C1 segment of cervical spinal cord (tissue), 14 donors: ENCODE measurements at regions not wholly inside any gene's neighbourhood (a gene's known extent, or its start where the extent isn't known, plus 50 kb on each side); places are given as distances from the start of the nearest gene placed in this dataset.
"Not testable (repeated sequence)": the region's sequence is repeated elsewhere in the genome, so short reads cannot be mapped to it uniquely, and the experiment has no call there.

Experiments
- DNase-seq, 14 donors: peaks; one replicate each; lab custom pipeline; 2025; lab: John Stamatoyannopoulos, UW

DNA sequence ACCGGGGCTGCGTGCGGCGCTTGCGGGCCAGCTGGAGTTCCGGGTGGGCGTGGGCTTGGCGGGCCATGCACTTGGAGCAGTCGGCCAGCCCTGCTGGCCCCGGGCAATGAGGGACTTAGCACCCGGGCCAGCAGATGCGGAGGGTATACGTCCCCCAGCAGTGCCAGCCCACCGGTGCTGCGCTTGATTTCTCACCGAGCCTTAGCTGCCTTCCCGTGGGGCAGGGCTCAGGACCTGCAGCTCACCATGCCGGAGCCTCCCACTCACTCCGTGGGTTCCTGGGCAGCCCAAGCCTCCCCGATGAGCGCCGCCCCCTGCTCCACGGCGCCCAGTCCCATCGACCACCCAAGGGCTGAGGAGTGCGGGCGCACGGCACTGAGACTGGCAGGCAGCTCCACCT is 51.4 kb upstream of the INPP4B start:
- DNase-seq: not testable (repeated sequence)

DNA sequence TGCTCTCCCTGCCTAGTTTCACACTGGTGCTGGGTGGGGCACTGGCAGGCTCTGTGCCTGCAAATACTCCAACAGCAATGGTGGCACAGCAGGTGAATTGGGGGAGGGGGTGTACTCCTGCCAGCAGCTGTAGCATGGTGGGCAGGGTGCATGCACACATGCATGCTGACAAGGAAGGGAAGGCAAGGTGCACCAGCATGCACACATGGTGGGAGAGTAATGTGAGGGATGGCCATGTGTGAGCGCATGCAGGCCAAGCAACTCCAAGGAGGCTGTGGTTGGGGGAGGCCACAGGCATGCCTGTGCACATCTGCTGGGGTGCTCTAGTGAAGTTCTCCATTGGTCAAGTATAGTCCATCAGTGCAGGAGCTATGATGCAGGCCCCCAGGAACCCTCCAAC is 54.5 kb upstream of the INPP4B start:
- DNase-seq: no peak

DNA sequence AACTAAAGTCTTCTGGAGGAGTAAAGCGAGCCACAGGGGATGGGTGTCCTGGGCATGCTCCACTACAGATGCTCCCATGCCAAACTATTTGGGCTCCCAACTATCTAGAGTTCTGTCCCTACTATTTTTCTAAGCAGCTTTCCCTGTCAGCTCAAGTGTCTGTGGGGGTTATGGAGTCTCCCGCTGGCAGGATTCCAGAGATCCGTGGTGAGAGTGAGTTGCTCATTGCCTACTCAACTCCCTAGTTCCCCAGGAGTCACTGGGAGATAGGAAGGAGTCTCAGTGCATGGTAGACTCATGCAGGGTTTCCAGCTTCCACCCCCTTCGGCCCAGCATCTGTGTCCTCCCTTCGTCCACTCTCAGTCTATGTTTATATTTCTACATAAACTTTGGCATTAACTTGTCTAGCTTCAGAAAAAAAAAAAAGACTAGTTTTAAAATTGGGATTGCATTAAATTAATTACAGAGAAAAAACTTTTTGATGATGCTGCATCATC is 55.1 kb upstream of the INPP4B start:
- DNase-seq: no peak

DNA sequence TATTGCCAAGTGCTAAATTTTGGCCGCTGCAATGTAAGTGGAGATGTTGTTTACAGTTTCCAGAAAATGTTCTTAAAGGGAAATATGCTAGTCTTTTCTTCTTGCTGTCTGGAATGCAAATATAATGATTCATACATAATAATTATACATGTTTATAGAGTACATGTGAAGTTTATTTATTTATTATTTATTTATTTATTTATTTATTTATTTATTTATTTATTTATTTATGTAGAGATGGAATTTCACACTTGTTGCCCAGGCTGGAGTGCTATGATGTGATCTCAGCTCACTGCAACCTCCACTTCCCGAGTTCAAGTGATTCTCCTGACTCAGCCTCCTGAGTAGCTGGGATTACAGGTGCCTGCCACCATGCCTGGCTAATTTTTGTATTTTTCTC is 57.5 kb upstream of the INPP4B start:
- DNase-seq: not testable (repeated sequence)

DNA sequence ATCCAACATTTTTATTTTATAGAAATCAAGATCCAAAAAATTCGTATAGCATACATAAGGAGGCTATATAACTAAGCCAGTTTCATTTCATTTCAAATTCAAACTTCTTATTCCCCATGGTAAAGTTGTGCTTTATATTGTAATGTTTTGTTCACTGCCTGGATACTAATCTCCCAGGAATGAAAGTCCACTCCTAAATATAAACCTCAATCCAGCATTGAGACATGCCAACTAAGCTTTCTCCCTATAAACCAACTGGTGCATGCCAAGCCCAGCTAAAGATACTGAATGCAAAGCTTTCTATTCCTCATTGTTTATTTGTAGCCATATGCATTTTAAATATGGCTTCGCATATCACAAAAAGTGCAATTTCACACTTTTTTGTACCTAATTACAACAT is 63.8 kb upstream of the INPP4B start:
- DNase-seq: no peak

DNA sequence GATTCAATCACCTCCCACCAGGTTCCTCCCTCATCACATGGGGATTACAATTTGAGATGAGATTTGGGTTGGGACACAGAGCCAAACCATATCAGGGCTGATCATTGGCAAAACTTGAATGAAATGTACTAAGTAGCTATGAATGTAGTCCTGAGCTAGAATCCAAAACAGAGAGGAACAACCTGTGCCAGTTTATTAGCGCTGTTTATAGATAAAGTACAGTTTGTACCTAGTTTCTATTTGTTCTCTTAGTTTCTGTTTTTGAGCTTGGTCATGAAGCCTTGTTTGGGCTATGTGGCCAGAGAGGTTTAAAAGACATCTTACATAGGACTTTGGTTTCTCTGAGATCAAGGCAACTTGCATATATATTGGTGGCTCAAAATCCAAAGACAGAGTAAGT is 66.9 kb upstream of the INPP4B start:
- DNase-seq: no peak

DNA sequence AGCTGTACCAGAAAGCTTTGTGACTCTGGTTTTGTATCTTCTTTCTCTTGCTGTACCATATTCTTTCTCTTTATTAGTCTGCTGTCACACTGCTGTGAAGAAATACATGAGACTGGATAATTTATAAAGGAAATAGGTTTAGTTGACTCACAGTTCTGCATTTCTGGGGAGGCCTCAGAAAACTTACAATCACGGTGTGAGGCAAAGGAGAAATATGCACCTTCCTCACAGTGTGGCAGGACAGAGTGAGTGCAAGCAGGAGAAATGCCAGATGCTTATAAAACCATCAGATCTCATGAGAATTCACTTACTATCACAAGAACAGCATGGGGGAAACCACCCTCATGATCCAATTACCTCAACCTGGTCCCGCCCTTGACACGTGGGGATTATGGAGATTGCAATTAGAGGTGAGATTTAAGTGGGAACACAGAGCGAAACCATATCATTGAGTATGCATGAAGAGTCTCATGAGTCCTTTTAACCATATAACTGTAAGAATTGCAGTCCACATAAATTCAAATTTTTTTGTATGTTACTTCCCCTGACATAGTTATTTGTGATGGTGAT is 67.4 kb upstream of the INPP4B start:
- no peak for DNase-seq

DNA sequence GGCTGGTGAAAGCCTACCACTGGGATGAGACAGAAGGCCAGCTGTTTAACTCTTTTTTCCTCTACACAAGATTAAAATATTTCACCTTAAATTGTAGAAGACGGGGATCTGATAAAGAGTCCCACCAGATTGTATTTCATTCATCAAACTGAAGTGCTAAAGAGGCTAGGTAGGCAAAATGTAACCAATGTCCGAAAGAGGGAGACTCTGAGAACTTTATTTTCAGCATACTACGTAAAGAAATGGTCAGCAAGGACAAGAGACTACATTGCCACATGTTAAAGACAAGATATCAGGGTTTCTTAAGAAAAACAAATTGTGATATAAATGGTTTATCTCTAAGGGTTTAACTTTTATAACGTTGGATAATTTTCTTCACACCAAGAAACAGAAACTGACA is 71.6 kb upstream of the INPP4B start:
- no peak for DNase-seq

DNA sequence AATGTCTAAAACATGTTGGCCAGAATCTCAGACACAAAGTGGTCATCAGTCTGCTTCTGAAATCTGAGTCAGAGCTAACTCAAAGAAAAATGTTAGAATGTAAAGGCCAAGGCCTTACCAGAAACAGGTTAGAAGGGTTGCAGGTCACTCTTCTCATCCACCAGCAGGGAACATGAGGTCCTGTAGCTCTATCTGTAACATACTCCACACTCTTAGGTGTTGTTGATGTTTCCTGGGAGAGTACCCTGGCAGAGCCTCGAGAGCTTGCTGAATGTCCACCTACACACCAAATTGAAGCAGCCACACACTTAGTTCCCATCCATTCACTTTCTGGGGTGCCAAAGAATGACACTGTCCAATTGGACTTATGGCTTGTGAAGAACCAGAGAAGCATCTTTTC is 76.6 kb upstream of the INPP4B start:
- no peak for DNase-seq

DNA sequence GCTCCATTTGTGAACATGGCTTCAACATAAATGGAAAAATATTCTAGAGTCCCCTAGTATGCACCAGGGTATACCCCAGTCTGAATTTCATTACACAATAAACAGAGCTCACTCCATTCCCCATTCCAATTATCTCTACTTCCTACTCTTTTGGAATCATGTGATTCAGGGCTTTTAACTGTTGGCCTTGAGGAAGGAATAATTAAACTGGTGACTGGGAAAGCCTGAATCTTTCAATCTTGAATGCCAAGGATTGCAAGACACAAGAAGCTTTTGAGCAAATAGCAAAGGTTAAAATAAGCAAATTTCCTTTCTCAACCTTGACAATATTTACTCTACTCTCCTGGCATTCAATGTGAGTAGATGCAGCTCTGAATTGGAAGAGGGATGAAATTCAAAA is 77.5 kb upstream of the INPP4B start:
- no peak for DNase-seq

DNA sequence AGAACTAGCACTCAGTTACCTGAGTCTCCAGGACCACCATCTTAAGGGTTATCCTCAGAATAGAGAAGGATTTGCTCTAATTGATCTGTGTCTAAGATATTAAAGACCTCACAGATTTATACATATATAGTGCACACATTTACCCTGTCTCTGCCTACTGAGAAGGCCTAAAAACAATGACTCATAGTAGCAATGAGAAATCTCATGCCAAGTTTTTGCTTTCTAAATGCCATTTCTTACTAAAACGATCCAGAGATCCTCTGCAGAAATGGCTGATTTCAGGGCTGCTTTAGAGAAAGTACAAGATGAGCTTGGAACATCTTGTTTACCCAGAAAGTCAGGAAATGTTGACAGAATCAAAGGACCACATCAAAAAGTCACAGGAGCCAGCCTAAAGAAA is 79.1 kb upstream of the INPP4B start:
- no peak for DNase-seq

DNA sequence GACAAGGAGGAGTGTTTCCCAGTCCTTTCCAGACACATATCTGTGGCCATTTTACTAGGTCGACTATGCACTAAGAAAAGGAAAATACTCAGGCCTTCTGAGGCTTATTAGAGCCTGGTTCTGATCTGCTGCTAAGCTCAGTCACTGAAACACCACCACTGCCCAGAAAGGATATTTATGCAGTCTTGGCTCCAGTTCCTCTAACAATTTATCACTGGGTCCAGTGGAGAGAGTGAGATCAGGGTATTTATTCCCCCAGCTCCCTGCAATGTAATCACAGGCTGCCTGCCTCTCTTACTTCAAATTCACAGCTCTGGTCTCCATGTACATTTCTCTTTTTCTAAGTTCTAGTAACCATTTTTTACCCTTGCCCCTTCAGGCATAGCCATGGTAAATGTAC is 81.6 kb upstream of the INPP4B start:
- DNase-seq: no peak

DNA sequence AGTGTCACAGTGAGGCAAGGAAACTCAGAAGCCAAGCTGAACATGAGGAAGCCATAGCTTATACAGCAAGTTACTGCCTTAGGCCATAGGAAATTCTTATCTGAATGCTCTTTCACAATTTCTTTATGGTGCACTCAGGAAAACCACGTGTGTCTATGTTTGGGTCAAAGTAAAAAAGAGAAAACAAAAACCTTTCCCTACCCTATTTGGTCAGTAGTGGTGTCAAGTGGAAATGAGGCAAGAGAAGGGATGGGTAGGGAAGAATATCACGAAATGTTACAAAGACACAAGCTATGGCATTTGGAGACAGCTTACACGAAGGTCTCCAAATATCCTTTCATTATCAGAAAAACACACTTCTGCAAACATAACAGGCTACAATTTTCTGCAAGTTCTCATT is 83.4 kb upstream of the INPP4B start:
- DNase-seq: no peak

DNA sequence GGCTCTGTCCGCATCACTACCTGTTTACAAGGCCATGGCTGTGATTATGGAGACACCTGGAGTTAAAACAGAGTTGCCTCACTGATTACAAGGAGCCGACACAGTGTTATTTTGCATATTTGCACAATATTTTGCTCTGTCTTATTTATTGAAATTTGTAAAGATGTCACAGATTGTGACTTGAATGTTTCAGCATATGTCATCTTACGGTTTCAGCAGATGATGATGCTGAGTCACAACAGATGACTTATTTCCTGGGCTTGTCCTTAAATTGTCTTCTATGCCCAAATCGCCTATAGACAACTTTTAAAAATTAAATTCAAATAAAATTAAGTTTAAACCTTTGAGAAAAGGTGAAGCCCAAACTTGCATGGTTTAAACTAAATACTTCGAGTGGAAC is 87.1 kb upstream of the INPP4B start:
- no peak for DNase-seq

DNA sequence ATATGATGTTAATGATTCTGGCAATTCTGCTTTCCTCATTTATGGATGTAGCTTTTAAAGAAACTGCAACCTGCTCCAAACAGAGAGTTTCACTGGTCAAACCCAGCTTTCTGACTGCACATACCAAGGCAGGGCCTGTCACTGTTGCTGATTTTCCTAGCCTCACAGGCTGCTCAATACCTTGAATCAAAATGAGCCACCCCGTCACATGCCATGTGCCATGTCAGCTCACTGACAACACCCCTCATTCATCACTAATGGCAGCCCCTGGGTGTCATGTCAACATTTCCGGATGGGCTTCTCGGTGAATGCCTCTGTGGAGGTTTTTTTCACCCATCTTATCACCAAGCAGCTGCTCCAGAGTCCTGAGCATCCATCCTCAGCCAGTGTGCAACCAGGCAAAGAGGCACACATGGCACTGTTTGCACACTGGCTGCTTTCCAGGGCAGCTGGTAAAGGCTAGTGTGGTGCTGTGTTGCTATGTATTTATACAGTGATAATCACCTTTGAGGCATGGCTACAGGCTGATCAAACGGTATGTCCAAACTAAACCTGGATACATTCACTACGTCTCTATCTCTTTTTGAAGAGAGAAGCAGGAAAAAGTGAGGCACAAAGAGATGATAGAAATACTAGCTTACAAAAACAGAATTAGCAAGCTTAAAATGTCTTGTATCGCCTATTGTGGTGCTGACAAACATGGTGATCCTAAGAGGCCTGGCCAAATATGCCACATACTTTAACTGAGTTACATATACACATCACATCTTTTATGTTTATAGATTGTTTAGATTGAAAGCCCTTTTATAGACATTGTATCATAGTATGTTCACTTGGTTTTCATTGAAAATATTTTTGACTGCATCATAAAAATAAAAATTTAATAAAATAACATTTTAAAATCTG is 94.6 kb upstream of the INPP4B start:
- DNase-seq: no peak

DNA sequence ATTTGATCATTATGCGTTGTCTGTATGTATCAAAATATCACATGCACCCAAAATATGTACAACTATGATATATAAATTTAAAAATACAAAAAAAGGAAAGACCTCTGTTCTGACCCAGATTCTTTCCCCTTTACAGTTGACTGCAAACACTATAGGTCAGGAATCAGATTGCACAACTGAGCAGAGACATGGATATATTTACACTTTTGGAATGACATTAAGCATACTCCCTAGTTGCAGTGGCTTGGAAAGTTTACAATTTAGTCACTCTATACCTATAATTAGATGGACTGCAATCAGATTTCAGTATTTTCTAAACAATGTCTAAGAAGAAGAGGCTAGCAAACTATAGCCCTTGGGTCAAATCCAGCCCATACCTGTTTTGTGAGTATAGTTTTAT is 98.5 kb upstream of the INPP4B start:
- DNase-seq: no peak

DNA sequence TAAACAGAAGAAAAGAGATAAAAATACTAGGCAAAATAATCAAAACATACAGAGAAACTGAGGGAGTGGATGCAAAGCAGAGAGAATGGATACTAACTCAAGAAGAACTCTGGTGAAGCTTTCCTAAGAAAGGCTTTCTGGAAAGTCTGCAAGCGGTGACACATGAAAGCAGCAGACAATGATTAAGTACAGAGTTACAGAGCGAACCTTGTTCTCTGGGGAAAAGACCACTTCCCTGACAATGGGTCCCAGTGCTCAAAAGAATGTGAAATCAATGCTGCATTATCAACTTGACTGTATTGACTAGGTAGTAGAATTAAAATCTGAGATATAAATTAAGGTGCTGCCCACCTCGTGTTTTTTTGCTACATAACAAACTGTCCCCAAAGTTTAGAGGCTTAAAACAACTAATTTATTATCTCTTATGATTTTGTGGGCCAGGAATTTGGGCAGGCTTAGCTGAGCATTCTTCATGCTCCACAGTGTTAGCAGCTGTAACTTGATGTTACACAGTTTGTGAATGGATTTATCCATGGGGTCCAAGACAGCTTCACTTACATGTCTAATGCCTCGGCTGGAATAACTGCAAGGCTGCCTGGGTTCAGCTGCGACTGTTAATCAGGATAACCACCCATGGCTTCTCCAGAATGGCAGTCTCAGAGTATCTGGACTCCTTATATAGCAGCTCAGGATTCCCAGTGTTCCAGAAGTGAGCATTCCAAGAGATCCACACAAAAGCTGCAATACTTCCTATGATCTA is 106.9 kb upstream of the INPP4B start:
- DNase-seq: no peak

DNA sequence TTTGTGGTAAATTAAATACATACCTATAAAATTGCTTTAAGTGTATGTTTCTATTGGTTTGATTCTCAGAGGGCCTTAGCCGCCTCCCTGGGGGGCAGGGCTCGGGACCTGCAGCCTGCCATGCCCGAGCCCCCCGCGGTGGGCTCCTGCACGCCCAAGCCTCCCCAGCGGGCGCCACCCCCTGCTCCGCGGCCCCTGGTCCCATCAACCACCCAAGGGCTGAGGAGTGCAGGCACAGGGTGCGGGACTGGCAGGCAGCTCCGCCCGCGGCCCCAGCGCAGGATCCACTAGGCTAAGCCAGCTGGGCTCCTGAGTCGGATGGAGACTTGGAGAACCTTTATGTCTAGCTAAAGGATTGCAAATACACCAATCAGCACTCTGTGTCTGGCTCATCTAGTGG is 108.3 kb upstream of the INPP4B start:
- no peak for DNase-seq

DNA sequence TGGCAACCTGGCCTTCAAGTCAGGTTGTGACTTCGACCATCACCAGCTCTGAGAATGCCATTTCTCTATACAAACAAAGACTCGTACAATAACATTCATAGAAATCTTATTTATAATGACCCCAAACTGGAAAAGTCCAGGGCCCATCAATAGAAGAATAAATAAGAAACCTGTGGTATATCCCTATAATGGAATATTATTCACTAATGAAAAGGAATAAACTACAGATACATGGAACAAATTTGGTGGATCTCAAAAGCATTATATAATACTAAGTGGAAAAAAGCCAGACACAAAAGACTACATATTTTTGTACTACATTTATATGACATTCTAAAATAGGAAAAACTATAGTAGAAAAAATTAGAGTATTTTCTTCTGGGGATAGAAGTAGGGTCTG is 109.4 kb upstream of the INPP4B start:
- DNase-seq: no peak

DNA sequence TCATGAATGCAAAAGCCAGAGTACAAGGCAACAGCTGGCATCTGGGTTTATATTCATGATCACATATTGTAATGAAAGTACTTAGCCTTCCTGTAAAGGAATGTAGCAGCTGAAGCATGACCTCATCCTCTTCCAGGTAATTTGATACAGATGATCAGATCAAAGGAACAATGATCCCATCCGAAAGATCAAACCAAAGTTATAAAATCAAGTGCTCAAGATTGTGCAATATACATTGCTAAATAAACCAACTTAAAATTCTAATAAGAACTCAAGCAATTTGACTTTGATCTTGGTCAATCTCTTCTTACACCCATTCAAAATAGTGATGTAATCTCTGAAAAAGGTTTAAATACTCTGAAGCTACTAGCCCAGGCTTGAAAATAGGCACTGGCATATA is 113.1 kb upstream of the INPP4B start:
- DNase-seq: no peak

DNA sequence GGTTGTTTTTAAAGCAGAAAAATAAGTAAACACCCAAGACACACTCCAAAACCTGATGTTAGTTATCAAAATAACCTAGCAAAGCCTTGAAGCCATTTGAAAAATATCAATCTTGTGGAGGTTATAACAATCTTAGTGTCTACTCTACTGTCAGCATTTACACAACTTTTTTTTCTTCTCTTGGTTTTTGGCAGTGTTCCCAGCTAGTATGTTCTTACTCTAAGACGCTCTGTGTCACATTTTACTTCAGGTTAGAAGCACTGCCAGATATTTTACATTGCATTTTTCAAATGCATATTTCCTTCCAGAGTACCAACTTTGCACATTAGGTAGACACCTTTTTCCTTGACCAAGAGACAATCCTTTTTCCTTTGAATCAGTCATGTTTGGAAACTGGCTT is 114.0 kb upstream of the INPP4B start:
- DNase-seq: no peak

DNA sequence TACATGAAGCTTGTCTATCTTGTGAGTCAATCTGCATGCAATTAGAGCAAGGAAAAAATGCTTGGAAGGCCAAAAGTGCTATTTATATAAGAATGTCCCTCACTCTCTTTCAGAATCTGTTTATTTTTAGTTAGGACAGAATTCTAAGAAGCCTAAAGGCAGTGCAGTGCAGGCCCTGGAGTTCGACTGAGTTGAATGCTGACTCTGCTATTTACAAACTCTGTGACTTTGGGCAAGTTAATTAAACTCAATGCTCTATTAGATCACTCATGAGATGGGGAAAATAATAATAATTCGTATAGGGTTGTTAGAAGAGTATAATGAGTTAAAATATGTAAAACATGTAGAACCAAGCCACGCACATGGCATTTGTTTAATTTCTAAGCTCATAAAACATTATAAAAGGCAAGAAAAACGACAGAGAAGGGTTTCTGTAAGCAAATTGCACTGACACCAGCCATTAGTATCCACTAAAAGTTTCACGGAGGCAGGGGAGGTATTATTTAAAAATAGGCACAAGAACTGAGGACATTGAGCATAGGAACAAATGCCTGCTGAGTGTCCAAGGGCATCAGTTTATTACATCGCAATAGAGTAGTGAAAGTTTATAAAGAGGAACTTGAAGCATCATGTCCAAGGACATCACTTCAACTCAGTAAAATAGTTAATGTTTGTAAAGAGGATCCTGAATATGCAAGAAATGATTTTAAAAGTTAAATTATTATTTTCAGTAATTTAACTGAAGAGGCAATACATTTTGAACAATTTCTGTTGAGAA is 115.0 kb upstream of the INPP4B start:
- no peak for DNase-seq
